Neural progenitor cell (in vitro differentiated cells): ENCODE measurements at regions not wholly inside any gene's neighbourhood (a gene's known extent, or its start where the extent isn't known, plus 50 kb on each side); places are given as distances from the start of the nearest gene placed in this dataset.

ENCODE experiments used
- EZH2 ChIP-seq: fragments of 200-600 bp; sonication (generic); IDR thresholded peaks from 2 replicates; pipeline ENCODE4 v1.6.1; 2017; ENCODE audit warnings: antibody characterized with exemption, mild to moderate bottlenecking, moderate library complexity
- EZH2phosphoT487 ChIP-seq: fragments of 200-600 bp; sonication (generic); IDR thresholded peaks from 2 replicates; pipeline ENCODE4 v1.6.1; 2017; ENCODE audit warnings: antibody characterized with exemption

GRCh38 chr6:120478650-120479049 lies 855.6 kb downstream of the TBC1D32 start:
- TF ChIP-seq EZH2phosphoT487 (no peak), EZH2 (no peak)
